Suppressor macrophage treated with lipopolysaccharide for 4 hours (primary cell): ENCODE measurements at regions not wholly inside any gene's neighbourhood (a gene's known extent, or its start where the extent isn't known, plus 50 kb on each side); places are given as distances from the start of the nearest gene placed in this dataset.

Experiments used
- DNase-seq: peaks from one replicate; pipeline ENCODE4 v3.0.0-alpha.2; 2020

- no peak for DNase-seq
Observed at GRCh38 chr20:60729135-60729900, 522.7 kb upstream of the CDH4 start.

- DNase-seq = no peak
Observed at GRCh38 chr20:60732322-60732721, 519.7 kb upstream of the CDH4 start.

- no peak for DNase-seq
Observed at GRCh38 chr20:60748086-60748485, 504.0 kb upstream of the CDH4 start.

GRCh38 chr20:60749804-60750602 lies 502.1 kb upstream of the CDH4 start:
- DNase-seq = no peak

- DNase-seq = no peak
Observed at GRCh38 chr20:60750909-60751308, 501.2 kb upstream of the CDH4 start.

- DNase-seq = no peak
Observed at GRCh38 chr20:60751826-60752225, 500.2 kb upstream of the CDH4 start.

- DNase-seq = no peak
Observed at GRCh38 chr20:60752741-60753420, 499.2 kb upstream of the CDH4 start.

GRCh38 chr20:60754856-60755255 lies 497.2 kb upstream of the CDH4 start:
- DNase-seq = no peak

- DNase-seq = no peak
Observed at GRCh38 chr20:60759651-60760050, 492.4 kb upstream of the CDH4 start.

GRCh38 chr20:60760256-60761000 lies 491.6 kb upstream of the CDH4 start:
- no peak for DNase-seq

- no peak for DNase-seq
Observed at GRCh38 chr20:60761056-60761455, 491.0 kb upstream of the CDH4 start.

GRCh38 chr20:60762386-60762785 lies 489.7 kb upstream of the CDH4 start:
- DNase-seq = no peak

- DNase-seq = no peak
Observed at GRCh38 chr20:60764328-60764727, 487.7 kb upstream of the CDH4 start.

GRCh38 chr20:60764771-60765170 lies 487.3 kb upstream of the CDH4 start:
- no peak for DNase-seq

GRCh38 chr20:60765821-60766403 lies 486.1 kb upstream of the CDH4 start:
- DNase-seq = no peak

GRCh38 chr20:60768216-60768615 lies 483.8 kb upstream of the CDH4 start:
- DNase-seq = no peak

- DNase-seq = no peak
Observed at GRCh38 chr20:60780388-60781025, 471.6 kb upstream of the CDH4 start.

- no peak for DNase-seq
Observed at GRCh38 chr20:60782959-60783625, 469.0 kb upstream of the CDH4 start.

GRCh38 chr20:60785301-60785700 lies 466.8 kb upstream of the CDH4 start:
- no peak for DNase-seq

GRCh38 chr20:60785785-60786184 lies 466.3 kb upstream of the CDH4 start:
- no peak for DNase-seq

- no peak for DNase-seq
Observed at GRCh38 chr20:60786686-60787217, 465.3 kb upstream of the CDH4 start.
